ENCODE measurements at regions not wholly inside any gene's neighbourhood (a gene's known extent, or its start where the extent isn't known, plus 50 kb on each side); places are given as distances from the start of the nearest gene placed in this dataset.

DNA sequence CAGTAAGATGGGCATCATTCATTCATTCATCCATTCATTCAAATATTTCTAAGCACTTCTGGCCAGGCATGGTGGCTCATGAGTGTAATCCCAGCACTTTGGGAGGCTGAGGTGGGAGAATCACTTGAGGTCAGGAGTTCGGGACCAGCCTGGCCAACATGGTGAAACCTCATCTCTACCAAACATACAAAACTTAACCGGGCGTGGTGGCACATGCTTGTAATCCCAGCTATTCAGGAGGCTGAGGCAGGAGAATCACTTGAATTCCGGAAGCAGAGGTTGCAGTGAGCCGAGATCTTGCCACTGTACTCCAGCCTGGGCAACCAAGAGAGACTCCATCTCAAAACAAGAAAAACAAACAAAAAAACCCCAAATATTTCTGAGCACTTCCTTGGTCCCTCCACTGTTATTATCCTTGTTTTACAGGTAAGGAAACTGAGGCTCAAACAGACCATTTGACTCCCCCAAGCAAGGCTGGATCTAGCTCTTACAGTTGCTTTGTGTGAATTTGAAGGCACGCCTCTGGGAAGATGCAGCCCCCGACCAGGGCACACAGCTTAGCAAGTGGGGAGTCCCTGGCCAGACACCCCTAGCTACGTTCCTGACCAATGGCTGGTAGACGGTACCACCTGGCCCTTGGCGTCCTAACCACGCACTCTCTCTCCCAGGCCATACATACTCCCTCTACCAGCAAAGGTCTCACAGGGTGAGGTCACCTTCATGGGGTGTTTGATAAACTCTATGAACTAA lies 50.6 kb upstream of the ODC1 start:
- peaks cover 14 to 20% of the 10 kb centered on the region in 2 donors for H3K27me3 ChIP-seq (ENCODE audit: control insufficient read depth in 1 of 2, insufficient read depth in 2 of 2, low read length in 2 of 2)
- no peaks in the 10 kb centered on the region for H3K9me3 ChIP-seq (ENCODE audit: control insufficient read depth in 1 of 2, low read length in 2 of 2)
- peak overlapping the region in 1 of 2 donors; percentile 51 for H3K9ac ChIP-seq (ENCODE audit: low read depth in 1 of 2, low read length in 2 of 2)
- H3K4me1 ChIP-seq (ENCODE audit: control insufficient read depth in 1 of 2, insufficient read depth in 2 of 2, low read length in 2 of 2) = peaks cover 10 to 17% of the 10 kb centered on the region in 2 donors
- no peak overlapping the region for H3K4me3 ChIP-seq (ENCODE audit: low read depth in 1 of 2, low read length in 2 of 2)
- no peak overlapping the region for H3K27ac ChIP-seq (ENCODE audit: low read depth, low read length)
- no peaks in the 10 kb centered on the region for H3K36me3 ChIP-seq (ENCODE audit: control insufficient read depth in 1 of 2, insufficient read depth in 2 of 2, low read length in 2 of 2)

All from duodenal mucosa (tissue), 2 donors.